Suppressor macrophage (primary cell): ENCODE measurements at regions not wholly inside any gene's neighbourhood (a gene's known extent, or its start where the extent isn't known, plus 50 kb on each side); places are given as distances from the start of the nearest gene placed in this dataset.
A peak's percentile ranks its signal among the peaks of the same experiment; 100 is the strongest.

Experiments used
- DNase-seq, 4 experiments: peaks; one replicate each; pipeline ENCODE4 v3.0.0-alpha.2; 2020 to 2022

DNA sequence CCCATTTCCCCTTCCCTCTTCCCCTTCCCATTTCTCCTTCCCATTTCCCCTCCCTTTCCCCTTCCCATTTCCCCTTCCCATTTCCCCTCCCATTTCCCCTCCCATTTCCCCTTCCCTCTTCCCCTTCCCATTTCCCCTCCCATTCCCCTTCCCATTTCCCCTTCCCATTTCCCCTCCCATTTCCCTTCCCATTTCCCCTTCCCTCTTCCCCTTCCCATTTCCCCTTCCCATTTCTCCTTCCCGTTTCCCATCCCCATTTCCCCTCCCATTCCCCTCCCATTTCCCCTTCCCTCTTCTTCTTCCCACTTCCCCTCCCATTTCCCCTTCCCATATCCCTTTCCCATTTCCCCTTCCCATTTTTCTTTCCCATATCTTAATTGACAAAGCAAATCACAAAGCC lies 109.0 kb downstream of the OLFM1 start:
- DNase-seq = no peak

GRCh38 chr9:135198144-135198543 lies 110.7 kb downstream of the OLFM1 start:
- DNase-seq = no peak

GRCh38 chr9:135198586-135199285 lies 111.3 kb downstream of the OLFM1 start:
- no peak for DNase-seq

DNA sequence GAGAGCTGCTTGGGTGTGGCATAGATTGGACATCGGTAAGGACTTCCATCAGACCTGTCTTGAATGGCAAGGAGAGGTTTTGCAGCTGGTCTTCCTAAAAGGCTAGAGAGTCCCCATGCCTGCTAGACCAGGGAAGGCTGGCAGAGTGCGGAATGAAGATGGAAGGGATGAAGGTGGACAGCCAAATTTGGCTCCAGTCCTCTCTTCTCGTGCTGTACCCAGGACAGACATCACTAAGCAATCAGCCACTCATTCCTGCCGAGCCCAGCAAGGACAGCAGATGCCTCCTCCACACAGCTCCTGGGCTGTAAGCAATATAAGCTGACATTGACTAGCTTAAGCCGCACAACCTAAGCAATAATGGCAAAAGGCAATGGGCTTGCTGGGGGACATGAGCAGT lies 112.0 kb downstream of the OLFM1 start:
- DNase-seq = no peak

DNA sequence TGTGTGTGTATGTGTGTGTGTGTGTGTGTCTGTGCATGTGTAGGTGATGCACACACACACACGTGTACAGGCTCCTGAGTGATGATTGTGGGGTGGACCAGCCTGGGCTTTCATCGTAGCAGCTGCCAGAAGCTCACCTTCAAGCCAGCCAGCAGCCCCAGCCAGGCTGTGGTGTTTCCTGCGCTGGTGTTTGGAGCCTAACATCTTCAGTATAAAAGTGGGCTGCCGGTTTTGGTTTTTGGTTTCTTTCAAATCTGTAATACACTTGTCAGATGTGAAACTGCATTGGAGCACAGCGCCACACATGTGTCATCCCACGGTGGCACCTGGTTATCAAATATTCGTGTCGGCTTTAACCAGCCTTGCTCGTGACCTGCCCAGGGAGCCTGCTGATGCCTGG lies 114.2 kb downstream of the OLFM1 start:
- DNase-seq = no peak

DNA sequence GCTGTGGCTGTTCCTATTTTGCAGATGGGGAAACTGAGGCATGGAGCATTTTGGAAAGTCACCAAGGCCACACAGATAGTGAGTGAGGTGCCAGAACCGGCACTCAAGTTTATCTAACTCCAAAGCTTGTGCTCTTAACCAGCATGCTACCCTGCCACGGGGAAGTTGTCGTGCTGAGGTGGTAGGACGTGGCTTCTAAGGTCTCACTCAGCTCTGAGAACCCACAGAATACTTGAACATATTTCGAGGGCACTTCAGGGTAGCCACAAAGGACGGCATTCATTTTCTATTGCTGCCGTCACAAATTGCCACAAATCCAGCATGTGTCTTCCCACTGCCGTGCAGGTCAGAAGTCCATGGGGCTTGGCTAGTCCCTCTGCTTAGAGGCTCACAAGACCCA lies 116.7 kb downstream of the OLFM1 start:
- no peak for DNase-seq

- no peak for DNase-seq
Observed at GRCh38 chr9:135209136-135209535, 121.7 kb downstream of the OLFM1 start.

GRCh38 chr9:135209852-135210251 lies 122.4 kb downstream of the OLFM1 start:
- no peak for DNase-seq

GRCh38 chr9:135210676-135211523 lies 123.4 kb downstream of the OLFM1 start:
- no peak for DNase-seq

DNA sequence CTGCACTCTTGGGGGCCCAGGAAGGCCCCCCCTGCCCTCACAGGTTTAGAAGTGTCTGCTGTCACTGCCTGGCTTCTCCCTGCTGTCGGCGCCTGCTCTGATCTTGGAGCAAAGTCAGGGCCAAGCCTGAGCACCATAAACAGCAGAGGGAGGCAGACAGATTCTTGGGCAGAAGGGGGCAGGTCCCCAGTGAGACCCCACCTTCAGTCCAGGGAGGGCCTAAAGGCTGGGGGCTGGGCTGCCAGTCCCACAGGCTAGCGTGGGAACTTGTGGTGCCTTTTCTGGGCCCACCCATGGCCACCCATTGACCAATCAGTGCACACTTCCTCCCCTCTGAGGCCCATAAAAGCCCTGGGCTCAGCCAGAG lies 124.0 kb downstream of the OLFM1 start:
- DNase-seq = no peak

- DNase-seq = no peak
Observed at GRCh38 chr9:135212961-135213360, 125.5 kb downstream of the OLFM1 start.

- DNase-seq = no peak
Observed at GRCh38 chr9:135213566-135213965, 126.1 kb downstream of the OLFM1 start.

- no peak for DNase-seq
Observed at GRCh38 chr9:135214054-135214640, 126.7 kb downstream of the OLFM1 start.

- DNase-seq = no peak
Observed at GRCh38 chr9:135214706-135215105, 127.2 kb downstream of the OLFM1 start.

DNA sequence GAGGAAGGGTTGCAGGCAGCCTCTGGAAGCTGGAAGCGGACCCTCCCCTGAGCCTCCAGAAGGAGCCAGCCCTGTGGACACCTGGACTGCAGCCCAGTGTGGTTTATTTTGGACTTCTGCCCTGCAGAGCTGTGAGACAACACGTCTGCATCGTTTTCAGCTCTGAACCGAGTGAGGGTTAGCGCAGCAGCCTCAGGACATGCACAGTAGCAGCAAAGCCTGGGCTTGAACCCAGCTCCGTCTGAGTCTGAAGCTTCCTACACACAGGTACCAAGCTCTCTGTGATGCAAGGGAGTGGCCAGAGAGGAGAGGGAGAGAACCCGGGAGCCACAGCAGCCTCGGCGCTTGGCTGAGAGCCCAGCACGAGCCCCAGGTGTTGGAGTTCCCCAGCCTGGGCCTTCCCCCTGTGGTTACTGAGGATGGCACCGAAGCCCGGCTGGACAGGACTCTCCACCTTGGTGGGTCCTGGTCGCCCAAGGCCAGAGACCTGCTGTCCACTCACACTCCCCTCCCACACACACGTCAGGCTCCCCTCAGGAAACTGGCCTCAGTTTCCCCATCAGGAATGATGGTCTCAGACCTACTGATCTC lies 128.2 kb downstream of the OLFM1 start:
- no peak for DNase-seq

GRCh38 chr9:135216236-135216635 lies 128.8 kb downstream of the OLFM1 start:
- DNase-seq = no peak

GRCh38 chr9:135216791-135217441 lies 129.4 kb downstream of the OLFM1 start:
- no peak for DNase-seq

- DNase-seq = no peak
Observed at GRCh38 chr9:135217836-135218235, 130.4 kb downstream of the OLFM1 start.

DNA sequence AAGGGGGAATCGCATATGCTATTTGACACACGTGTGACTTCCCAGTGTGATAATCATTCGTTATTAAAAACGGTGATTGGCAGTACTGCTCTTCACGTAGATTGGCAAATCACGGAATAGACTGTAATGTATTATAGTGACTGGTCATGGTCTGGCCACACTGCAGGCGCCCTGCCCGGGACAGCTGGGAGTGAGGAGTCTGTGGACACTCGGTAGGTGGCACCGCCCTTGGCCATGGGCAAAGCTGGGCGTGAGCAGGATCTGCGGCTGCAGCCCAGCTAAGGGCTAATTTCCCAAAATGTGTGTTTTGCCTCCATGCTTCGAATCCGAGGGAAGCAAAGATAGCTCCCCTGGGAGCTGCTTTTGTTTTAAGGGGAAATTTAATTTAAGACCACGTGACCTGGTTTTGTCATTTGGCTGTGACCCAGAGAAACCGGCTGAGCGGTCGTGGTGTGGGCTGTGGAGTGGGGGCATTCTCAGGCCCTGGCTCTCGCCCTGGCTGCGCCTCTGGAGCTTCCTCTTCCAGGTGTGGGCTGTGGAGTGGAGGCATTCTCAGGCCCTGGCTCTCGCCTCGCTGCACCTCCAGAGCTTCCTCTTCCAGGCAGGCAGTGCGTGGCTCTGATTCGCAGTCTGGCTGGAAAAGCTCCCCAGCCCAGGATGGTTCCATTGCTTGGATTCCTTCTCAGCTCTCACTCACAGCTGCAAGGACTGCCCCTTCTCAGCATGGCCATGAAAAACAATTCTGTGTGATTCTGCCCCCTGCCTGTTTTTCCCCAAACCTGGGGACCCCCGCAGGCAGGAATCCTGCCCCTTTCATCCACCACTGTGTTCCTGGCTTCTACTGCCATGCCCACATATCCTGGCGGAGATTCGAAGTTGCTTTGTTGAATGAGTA lies 131.1 kb downstream of the OLFM1 start:
- peak in 2 of 4 experiments; percentile 2 to 19 for DNase-seq

DNA sequence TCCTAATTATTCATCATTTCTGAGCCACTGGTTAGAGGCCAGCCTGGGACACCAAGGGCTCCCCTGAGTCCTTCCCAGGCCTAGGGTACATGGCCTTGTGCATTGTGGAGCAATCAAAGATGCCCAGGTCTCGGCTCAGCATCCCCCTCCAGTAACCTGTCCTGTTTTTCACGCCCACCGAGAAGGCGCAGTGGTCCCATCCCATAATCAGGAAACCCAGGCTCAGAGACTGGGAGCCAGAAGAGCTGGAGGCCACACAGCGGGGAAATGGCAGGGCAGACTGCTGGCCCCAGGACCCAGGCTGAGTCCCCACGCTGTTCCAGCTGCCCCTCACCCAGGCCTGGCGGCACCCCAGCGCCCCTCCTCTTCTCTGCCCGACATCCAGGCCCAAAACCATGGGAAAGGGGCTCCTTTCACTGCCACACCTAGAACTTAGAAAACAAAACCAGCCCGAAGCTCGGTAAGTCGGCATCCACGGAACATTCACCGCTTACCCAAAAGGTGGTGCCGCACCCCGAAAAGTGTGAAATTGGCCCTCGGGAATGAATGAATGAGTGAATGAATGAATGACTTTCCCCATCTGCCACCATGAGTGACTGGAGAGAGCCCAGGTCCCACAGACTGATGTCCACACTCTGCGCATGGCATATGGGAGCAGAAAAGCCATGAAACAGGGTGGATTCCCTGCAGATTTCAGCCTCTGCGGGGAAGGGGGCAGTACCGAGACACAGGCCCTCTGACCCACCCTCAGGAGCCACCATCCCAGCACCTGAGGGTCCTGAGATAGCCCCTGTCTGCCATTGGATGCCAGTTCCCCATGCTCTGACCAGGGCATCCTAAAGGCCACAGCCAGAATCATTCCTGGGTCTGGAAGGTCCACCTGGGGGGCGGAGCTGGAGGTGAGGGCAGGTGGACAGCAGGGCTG lies 132.5 kb downstream of the OLFM1 start:
- DNase-seq = no peak
